ENCODE measurements at regions not wholly inside any gene's neighbourhood (a gene's known extent, or its start where the extent isn't known, plus 50 kb on each side); places are given as distances from the start of the nearest gene placed in this dataset.

DNA sequence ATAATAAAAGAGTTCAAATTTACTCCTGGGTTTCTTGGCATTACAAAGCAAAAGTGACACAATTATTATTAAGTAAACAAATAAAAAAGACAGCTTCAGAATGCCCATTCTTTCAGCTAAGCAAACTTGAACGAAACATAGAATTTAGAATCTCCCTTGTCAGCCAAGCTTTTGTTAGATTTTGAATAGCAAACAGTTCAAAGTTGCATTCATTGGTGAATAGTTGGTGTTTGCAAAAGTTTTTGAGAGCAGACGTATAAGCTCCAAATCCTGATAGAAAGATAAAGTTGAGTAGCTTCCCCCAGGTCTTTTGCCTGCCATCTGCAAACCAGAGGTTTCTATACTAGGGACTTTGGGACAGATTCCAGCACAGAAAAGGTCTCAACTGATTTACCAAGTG lies 434.3 kb upstream of the TNP1 start:
- intact Hi-C loops (cut with micrococcal nuclease; ENCODE audit: unreplicated experiment), result no loop called here
- no peak for DNase-seq (ENCODE audit: low spot score)
- CTCF ChIA-PET, result no interaction called here
- Histone ChIP-seq H3K4me1 (ENCODE audit: insufficient read depth, low read length, poor library complexity, severe bottlenecking) (peaks cover 8% of the 10 kb centered on the region), H3K9me3 (ENCODE audit: low read depth, low read length, poor library complexity, severe bottlenecking) (peaks cover 21% of the 10 kb centered on the region), H3K36me3 (ENCODE audit: insufficient read depth, low read length, poor library complexity, severe bottlenecking) (peaks cover 11% of the 10 kb centered on the region), H3K4me3 (ENCODE audit: low read depth, low read length, poor library complexity, severe bottlenecking) (no peak overlapping the region), H3K27ac (ENCODE audit: low read depth, low read length, poor library complexity, severe bottlenecking) (no peak overlapping the region), H3K27me3 (replicated peaks; ENCODE audit: insufficient read depth, low read depth, low read length, poor library complexity) (no peaks in the 10 kb centered on the region)
- no TSS peak for BruUV-seq (replicated peaks)
- POLR2A ChIA-PET (ENCODE audit: low non-redundant PET), result interaction anchor here (0.6 kb wide), 1 partner anchor 14 kb away, joined by 3 read pairs; no protein-coding TSS in a partner anchor
- TF ChIP-seq, protein P1, sequence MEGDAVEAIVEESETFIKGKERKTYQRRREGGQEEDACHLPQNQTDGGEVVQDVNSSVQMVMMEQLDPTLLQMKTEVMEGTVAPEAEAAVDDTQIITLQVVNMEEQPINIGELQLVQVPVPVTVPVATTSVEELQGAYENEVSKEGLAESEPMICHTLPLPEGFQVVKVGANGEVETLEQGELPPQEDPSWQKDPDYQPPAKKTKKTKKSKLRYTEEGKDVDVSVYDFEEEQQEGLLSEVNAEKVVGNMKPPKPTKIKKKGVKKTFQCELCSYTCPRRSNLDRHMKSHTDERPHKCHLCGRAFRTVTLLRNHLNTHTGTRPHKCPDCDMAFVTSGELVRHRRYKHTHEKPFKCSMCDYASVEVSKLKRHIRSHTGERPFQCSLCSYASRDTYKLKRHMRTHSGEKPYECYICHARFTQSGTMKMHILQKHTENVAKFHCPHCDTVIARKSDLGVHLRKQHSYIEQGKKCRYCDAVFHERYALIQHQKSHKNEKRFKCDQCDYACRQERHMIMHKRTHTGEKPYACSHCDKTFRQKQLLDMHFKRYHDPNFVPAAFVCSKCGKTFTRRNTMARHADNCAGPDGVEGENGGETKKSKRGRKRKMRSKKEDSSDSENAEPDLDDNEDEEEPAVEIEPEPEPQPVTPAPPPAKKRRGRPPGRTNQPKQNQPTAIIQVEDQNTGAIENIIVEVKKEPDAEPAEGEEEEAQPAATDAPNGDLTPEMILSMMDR (conservative IDR thresholded peaks at IDR 0.05; ENCODE audit: low read depth, low read length), result no peak
- TF ChIP-seq EZH2 (IDR thresholded peaks at IDR 0.05; ENCODE audit: borderline replicate concordance, low read depth, low read length, poor library complexity, severe bottlenecking), result no peak

DNA sequence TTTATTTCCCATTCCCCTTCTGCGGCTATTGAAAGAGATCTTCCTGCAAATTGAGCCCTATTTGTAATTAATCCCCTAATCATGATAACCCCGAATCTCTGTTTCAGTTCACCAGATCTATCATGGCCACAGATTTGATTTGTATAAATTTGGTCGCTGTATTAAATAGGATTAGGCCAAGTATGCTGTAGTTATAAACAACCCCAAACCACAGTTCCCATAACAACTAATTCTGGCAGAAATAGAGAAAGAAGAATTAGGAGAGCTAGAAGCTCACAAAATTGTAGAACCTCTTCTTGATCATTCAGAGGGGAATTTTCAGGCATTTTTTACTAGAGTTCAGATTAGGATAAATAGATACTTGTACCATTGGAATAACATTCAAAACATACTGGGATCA lies 433.7 kb upstream of the TNP1 start:
- DNase-seq (ENCODE audit: low spot score), result no peak
- ChIA-PET CTCF (no interaction called here), POLR2A (ENCODE audit: low non-redundant PET) (no interaction called here)

DNA sequence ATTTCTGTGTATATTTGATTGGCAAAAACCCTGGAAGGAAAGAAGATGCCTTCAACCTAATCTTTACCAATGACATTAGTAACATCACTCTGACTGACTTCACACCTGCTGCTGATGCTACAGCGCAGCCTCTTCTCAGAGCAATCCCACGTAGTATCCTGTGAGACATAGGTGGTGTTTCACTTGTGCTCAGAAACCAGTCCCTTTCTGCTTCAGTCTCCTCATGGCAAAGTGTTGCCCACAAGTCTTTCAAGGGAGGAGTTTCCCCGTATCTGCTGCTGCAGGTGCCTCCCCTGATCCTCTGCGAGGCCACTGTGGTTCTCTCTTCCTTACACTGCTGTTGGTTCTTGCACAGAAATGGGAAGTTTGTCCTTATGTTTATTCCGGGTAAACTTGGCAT lies 433.2 kb upstream of the TNP1 start:
- no peak for DNase-seq (ENCODE audit: low spot score)

More for the DNA sequence above, 433.7 kb upstream of the TNP1 start:
- H3K9me3 ChIP-seq (ENCODE audit: low read depth, low read length, poor library complexity, severe bottlenecking), result peaks cover 21% of the 10 kb centered on the region
- H3K27ac ChIP-seq (ENCODE audit: low read depth, low read length, poor library complexity, severe bottlenecking), result no peak overlapping the region
- no peaks in the 10 kb centered on the region for H3K27me3 ChIP-seq (replicated peaks; ENCODE audit: insufficient read depth, low read depth, low read length, poor library complexity)
- H3K4me3 ChIP-seq (ENCODE audit: low read depth, low read length, poor library complexity, severe bottlenecking), result no peak overlapping the region
- no TSS peak for BruUV-seq (replicated peaks)
- peaks cover 11% of the 10 kb centered on the region for H3K36me3 ChIP-seq (ENCODE audit: insufficient read depth, low read length, poor library complexity, severe bottlenecking)
- peaks cover 11% of the 10 kb centered on the region for H3K4me1 ChIP-seq (ENCODE audit: insufficient read depth, low read length, poor library complexity, severe bottlenecking)
- no peak for TF ChIP-seq EZH2 (IDR thresholded peaks at IDR 0.05; ENCODE audit: borderline replicate concordance, low read depth, low read length, poor library complexity, severe bottlenecking)
- TF ChIP-seq, protein P1 (conservative IDR thresholded peaks at IDR 0.05; ENCODE audit: low read depth, low read length), result no peak
- intact Hi-C loops (cut with micrococcal nuclease; ENCODE audit: unreplicated experiment), result no loop called here

More for the DNA sequence above, 433.2 kb upstream of the TNP1 start:
- Histone ChIP-seq H3K27ac (ENCODE audit: low read depth, low read length, poor library complexity, severe bottlenecking) (no peak overlapping the region), H3K27me3 (replicated peaks; ENCODE audit: insufficient read depth, low read depth, low read length, poor library complexity) (no peaks in the 10 kb centered on the region), H3K36me3 (ENCODE audit: insufficient read depth, low read length, poor library complexity, severe bottlenecking) (peaks cover 11% of the 10 kb centered on the region), H3K4me1 (ENCODE audit: insufficient read depth, low read length, poor library complexity, severe bottlenecking) (peaks cover 11% of the 10 kb centered on the region), H3K9me3 (ENCODE audit: low read depth, low read length, poor library complexity, severe bottlenecking) (peaks cover 21% of the 10 kb centered on the region), H3K4me3 (ENCODE audit: low read depth, low read length, poor library complexity, severe bottlenecking) (no peak overlapping the region)
- TF ChIP-seq EZH2 (IDR thresholded peaks at IDR 0.05; ENCODE audit: borderline replicate concordance, low read depth, low read length, poor library complexity, severe bottlenecking), result no peak
- TF ChIP-seq, protein P1 (conservative IDR thresholded peaks at IDR 0.05; ENCODE audit: low read depth, low read length), result no peak
- ChIA-PET POLR2A (ENCODE audit: low non-redundant PET) (no interaction called here), CTCF (no interaction called here)
- intact Hi-C loops (cut with micrococcal nuclease; ENCODE audit: unreplicated experiment), result no loop called here
- no TSS peak for BruUV-seq (replicated peaks)
